Esophagus (tissue), 2 donors: ENCODE measurements at regions not wholly inside any gene's neighbourhood (a gene's known extent, or its start where the extent isn't known, plus 50 kb on each side); places are given as distances from the start of the nearest gene placed in this dataset.
"Not testable (repeated sequence)": the region's sequence is repeated elsewhere in the genome, so short reads cannot be mapped to it uniquely, and the experiment has no call there.

Source experiments
- H3K27ac ChIP-seq, 2 donors: one replicate each; pipeline ENCODE4 v1.5.1; 2013; ENCODE audit warnings: low read depth in 2 of 2, mild to moderate bottlenecking in 2 of 2, inconsistent platforms in 1 of 2, low read length in 1 of 2, moderate library complexity in 1 of 2
- H3K27me3 ChIP-seq, 2 donors: one replicate each; pipeline ENCODE4 v1.6.1; 2013; ENCODE audit warnings: low read length in 2 of 2, control low read depth in 1 of 2, mild to moderate bottlenecking in 1 of 2; ENCODE audit not compliant: insufficient read depth in 2 of 2, control insufficient read depth in 1 of 2
- H3K36me3 ChIP-seq, 2 donors: one replicate each; pipeline ENCODE4 v1.6.1; 2013; ENCODE audit warnings: low read length in 1 of 2; ENCODE audit not compliant: control insufficient read depth in 2 of 2, insufficient read depth in 2 of 2
- H3K4me1 ChIP-seq, 2 donors: one replicate each; pipeline ENCODE4 v1.6.1; 2013; ENCODE audit warnings: low read length in 1 of 2; ENCODE audit not compliant: control insufficient read depth in 2 of 2, insufficient read depth in 2 of 2
- H3K4me3 ChIP-seq, 2 donors: one replicate each; pipeline ENCODE4 v1.5.1; 2013; ENCODE audit warnings: low read length in 2 of 2, mild to moderate bottlenecking in 2 of 2, low read depth in 1 of 2, moderate library complexity in 1 of 2
- H3K9me3 ChIP-seq, 2 donors: one replicate each; pipeline ENCODE4 v1.6.1; 2013; ENCODE audit warnings: mild to moderate bottlenecking in 2 of 2, low read depth in 1 of 2, low read length in 1 of 2, moderate library complexity in 1 of 2; ENCODE audit not compliant: control insufficient read depth in 2 of 2, insufficient read depth in 1 of 2
- WGBS, 2 donors: extraction: QIAGEN DNeasy Blood & Tissue Kit; methylation state at CpG; one replicate each; pipeline ENCODE4 v1.1.7; 2013; 5-methylcytosine and 5-hydroxymethylcytosine counted together
- donor health status: healthy with polysubstance abuse.
- donor health status: Bipolar disorder and iron deficiency.

DNA sequence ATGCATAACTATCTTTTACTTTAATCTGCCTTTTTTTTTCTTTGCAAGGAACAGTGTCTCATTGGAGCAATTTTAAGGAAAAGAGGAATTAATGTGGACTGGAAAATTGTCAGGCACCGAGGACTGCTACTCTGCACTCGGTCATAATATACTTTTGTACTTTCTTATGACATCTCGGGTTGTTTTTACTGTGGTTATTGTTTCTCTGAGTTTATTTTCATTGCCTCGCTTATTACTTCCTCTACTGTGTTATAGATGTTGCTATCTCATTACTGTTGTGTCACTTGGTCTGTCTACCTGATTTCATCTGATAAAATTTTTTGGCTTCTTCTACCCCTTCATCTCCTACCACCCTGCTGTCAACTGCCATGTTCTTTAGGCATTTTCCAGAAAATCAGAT lies 213.5 kb upstream of the POU1F1 start:
- H3K9me3 ChIP-seq = no peaks in the 10 kb centered on the region
- no peaks in the 10 kb centered on the region for H3K36me3 ChIP-seq
- no peaks in the 10 kb centered on the region for H3K4me1 ChIP-seq
- H3K27me3 ChIP-seq = no peaks in the 10 kb centered on the region
- H3K4me3 ChIP-seq = no peak overlapping the region
- 78 to 80% methylated on average over 4 of the region's 4 CpGs for WGBS, 2 donors
- H3K27ac ChIP-seq = no peak overlapping the region

DNA sequence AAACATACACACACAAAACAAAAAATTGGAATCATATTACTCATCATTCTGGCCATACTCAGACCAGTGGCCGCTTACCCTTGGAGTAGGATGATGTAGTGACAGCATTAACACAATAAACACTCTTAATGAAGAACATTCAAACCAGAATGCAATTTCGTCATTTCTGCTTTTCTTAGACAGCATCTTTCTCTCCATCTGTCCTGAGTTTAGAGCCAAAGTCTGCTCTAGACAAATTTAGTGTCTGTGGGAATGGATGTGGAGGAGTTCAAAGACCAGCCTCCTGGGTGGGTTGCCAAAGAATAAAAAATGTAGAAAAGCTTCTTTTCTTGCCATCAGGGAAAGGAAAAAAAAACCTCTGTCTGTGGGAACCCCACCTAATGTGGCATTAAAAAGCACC lies 212.4 kb upstream of the POU1F1 start:
- Histone ChIP-seq H3K27ac (no peak overlapping the region), H3K9me3 (no peaks in the 10 kb centered on the region), H3K27me3 (no peaks in the 10 kb centered on the region), H3K4me3 (no peak overlapping the region), H3K36me3 (no peaks in the 10 kb centered on the region), H3K4me1 (no peaks in the 10 kb centered on the region)
- WGBS, 2 donors = 48 to 53% methylated on average over 2 of the region's 2 CpGs

DNA sequence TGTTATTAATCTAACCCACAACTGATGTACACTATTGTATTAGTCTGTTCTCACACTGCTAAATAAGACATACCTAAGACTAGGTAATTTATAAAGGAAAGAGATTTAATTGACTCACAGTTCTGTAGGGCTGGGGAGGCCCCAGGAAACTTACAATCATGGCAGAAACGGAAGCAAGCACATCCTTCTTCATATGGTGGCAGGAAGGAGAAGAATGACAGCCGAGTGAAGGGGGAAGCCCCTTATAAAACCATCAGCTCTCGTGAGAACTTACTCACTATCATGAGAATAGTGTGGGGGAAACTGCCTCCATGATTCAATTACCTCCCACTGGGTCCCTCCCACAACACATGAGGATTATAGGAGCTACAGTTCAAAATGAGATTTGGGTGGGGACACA lies 210.3 kb upstream of the POU1F1 start:
- not testable (repeated sequence) for H3K4me1 ChIP-seq, H3K36me3 ChIP-seq, H3K27ac ChIP-seq, H3K9me3 ChIP-seq, H3K4me3 ChIP-seq, H3K27me3 ChIP-seq
- 54 to 59% methylated on average over 3 of the region's 3 CpGs for WGBS, 2 donors

- WGBS, 2 donors = 25 to 46% methylated on average over 2 of the region's 2 CpGs
- Histone ChIP-seq H3K27me3 (no peaks in the 10 kb centered on the region), H3K36me3 (no peaks in the 10 kb centered on the region), H3K9me3 (no peaks in the 10 kb centered on the region), H3K4me3 (no peak overlapping the region), H3K27ac (no peak overlapping the region), H3K4me1 (no peaks in the 10 kb centered on the region)
Observed at GRCh38 chr3:87486115-87486514, 209.7 kb upstream of the POU1F1 start.

DNA sequence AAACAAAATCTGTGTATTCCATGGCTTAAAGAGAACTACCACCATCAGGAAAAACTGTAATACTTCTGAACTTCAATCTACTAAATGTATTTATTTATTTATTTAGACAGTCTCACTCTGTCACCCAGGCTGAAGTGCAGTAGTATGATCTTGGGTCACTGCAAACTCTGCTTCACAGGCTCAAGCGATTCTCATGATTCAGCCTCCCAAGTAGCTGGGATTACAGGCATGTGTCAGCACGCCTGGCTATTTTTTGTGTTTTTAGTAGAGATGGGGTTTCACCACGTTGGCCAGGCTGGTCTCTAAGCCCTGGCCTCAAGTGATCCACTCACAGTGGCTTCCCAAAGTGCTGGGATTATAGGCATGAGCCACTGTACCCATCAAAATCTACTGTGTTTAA lies 202.3 kb upstream of the POU1F1 start:
- Histone ChIP-seq H3K9me3 (no peaks in the 10 kb centered on the region), H3K4me1 (no peaks in the 10 kb centered on the region), H3K4me3 (no peak overlapping the region), H3K36me3 (no peaks in the 10 kb centered on the region), H3K27ac (no peak overlapping the region), H3K27me3 (no peaks in the 10 kb centered on the region)
- 54 to 75% methylated on average over 3 of the region's 3 CpGs for WGBS, 2 donors

DNA sequence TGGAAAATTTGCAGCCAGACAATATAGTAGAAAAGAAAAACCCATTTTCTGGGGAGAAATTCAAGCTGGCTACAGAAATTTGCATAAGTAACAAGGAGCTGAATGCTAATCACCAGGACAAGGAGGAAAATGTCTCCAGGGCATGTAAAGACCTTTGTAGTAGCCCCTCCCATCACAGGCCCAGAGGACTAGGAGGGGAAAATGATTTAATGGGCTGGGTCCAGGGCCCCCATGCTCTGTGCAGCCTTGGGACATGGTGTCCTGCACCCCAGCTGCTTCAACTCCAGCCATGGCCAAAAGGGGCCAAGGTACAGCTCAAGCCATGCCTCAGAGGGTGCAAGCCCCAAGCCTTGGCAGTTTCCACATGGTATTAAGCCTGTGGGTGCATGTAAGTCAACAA lies 197.6 kb upstream of the POU1F1 start:
- no peaks in the 10 kb centered on the region for H3K36me3 ChIP-seq
- no peaks in the 10 kb centered on the region for H3K4me1 ChIP-seq
- no peaks in the 10 kb centered on the region for H3K27me3 ChIP-seq
- no peak overlapping the region for H3K27ac ChIP-seq
- no peak overlapping the region for H3K4me3 ChIP-seq
- H3K9me3 ChIP-seq = no peaks in the 10 kb centered on the region

GRCh38 chr3:87468938-87469337 lies 192.6 kb upstream of the POU1F1 start:
- no peak overlapping the region for H3K4me3 ChIP-seq
- no peaks in the 10 kb centered on the region for H3K27me3 ChIP-seq
- H3K4me1 ChIP-seq = no peaks in the 10 kb centered on the region
- H3K27ac ChIP-seq = no peak overlapping the region
- H3K9me3 ChIP-seq = no peaks in the 10 kb centered on the region
- no peaks in the 10 kb centered on the region for H3K36me3 ChIP-seq

- H3K9me3 ChIP-seq = no peaks in the 10 kb centered on the region
- no peaks in the 10 kb centered on the region for H3K27me3 ChIP-seq
- no peak overlapping the region for H3K4me3 ChIP-seq
- no peak overlapping the region for H3K27ac ChIP-seq
- no peaks in the 10 kb centered on the region for H3K36me3 ChIP-seq
- H3K4me1 ChIP-seq = no peaks in the 10 kb centered on the region
- WGBS, 2 donors = 17 to 32% methylated on average over 2 of the region's 2 CpGs
Observed at GRCh38 chr3:87468235-87468634, 191.9 kb upstream of the POU1F1 start.

- Histone ChIP-seq H3K9me3 (no peaks in the 10 kb centered on the region), H3K27ac (no peak overlapping the region), H3K4me1 (no peaks in the 10 kb centered on the region)
Observed at GRCh38 chr3:87462228-87462627, 185.8 kb upstream of the POU1F1 start.

DNA sequence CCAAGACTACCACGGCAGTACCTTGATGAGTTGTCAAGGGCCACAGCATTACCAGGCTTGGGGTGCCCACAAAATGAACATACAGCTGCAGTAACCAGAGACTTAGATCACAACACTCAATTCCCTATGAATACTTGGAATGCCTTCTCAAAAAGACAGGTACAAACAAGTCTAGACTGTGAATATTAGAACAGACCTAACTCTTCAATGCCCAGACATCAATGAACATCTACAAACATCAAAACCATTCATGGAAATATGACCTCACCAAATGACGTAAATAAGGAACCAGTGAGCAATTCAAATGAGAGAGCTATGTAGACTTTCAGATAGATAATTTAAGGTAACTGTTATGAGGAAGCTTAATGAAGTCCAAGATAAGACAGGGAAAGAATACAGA lies 185.1 kb upstream of the POU1F1 start:
- Histone ChIP-seq H3K4me1 (no peaks in the 10 kb centered on the region), H3K36me3 (no peaks in the 10 kb centered on the region), H3K27ac (no peak overlapping the region), H3K4me3 (no peak overlapping the region), H3K9me3 (no peaks in the 10 kb centered on the region), H3K27me3 (no peaks in the 10 kb centered on the region)
- WGBS, 2 donors = 50 to 78% methylated on average over 2 of the region's 2 CpGs

More at GRCh38 chr3:87462228-87462627, 185.8 kb upstream of the POU1F1 start:
- Histone ChIP-seq H3K4me3 (no peak overlapping the region), H3K27me3 (no peaks in the 10 kb centered on the region), H3K36me3 (no peaks in the 10 kb centered on the region)
